GM20000 (cell line): ENCODE measurements at regions not wholly inside any gene's neighbourhood (a gene's known extent, or its start where the extent isn't known, plus 50 kb on each side); places are given as distances from the start of the nearest gene placed in this dataset.

Experiments used
- DNase-seq: peaks from one replicate; pipeline ENCODE4 v3.0.0; 2012; ENCODE audit warnings: low spot score
- TF ChIP-seq, protein P1 (sequence below): IDR thresholded peaks from 2 replicates; pipeline ENCODE4 v1.5.1; 2012; ENCODE audit warnings: mild to moderate bottlenecking, control low read depth; ENCODE audit errors: extremely low read depth, missing control alignments

DNA sequence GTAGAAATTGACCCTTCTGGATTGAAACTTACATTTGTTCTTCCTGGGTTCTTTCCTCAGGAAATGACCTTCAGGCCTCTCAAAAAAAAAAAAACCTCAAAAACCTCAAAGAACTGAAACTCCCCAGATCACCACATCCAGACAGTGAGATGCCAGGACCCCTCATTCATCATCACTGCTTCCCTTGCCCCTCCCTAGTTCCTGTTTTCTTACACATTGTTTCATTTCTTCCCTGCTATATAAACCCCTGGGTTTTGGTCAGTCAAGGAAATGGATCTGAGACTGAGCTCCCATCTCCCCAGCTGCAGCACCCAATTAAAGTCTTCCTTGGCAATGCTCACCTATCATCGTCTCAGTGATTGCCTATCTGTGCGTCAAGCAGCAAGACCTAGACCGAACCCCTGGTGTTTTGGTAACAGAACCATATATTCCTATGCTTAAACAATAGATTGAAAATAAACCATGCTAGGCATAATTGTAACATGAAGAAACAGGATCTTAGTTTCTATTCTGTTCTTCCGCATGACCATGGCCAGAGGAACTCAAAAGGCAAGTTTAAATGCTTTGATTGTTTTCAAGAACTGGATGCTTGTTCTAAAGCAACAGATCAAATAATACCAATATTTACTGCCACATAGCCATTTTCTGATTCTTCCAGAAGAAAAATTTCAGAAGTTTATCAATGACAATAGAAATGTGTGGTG lies 108.0 kb upstream of the MAX start:
- DNase-seq: no peak
- TF ChIP-seq, protein P1, sequence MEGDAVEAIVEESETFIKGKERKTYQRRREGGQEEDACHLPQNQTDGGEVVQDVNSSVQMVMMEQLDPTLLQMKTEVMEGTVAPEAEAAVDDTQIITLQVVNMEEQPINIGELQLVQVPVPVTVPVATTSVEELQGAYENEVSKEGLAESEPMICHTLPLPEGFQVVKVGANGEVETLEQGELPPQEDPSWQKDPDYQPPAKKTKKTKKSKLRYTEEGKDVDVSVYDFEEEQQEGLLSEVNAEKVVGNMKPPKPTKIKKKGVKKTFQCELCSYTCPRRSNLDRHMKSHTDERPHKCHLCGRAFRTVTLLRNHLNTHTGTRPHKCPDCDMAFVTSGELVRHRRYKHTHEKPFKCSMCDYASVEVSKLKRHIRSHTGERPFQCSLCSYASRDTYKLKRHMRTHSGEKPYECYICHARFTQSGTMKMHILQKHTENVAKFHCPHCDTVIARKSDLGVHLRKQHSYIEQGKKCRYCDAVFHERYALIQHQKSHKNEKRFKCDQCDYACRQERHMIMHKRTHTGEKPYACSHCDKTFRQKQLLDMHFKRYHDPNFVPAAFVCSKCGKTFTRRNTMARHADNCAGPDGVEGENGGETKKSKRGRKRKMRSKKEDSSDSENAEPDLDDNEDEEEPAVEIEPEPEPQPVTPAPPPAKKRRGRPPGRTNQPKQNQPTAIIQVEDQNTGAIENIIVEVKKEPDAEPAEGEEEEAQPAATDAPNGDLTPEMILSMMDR: no peak

DNA sequence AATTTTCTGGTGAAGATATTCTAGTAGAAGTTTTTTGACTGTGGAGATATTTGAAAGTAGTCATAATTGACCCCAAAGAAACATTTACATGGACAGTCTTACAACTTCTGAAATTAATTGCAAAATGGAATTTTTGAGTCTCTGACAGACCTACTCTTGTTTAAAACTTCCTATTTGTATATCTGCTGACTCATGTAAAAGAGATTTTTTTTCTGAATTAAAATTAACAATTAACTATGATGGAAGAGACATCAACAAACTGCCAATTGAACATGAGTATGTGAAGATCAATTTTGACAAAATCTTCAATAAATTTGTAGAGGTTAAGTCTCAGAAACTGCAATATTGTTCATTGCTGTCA lies 108.5 kb upstream of the MAX start:
- no peak for DNase-seq
- TF ChIP-seq, protein P1: no peak

GRCh38 chr14:65211341-65211987 lies 109.1 kb upstream of the MAX start:
- no peak for DNase-seq
- TF ChIP-seq, protein P1: no peak

GRCh38 chr14:65213316-65213715 lies 111.0 kb upstream of the MAX start:
- DNase-seq: no peak
- TF ChIP-seq, protein P1: no peak

GRCh38 chr14:65214741-65215140 lies 112.4 kb upstream of the MAX start:
- TF ChIP-seq, protein P1: no peak

DNA sequence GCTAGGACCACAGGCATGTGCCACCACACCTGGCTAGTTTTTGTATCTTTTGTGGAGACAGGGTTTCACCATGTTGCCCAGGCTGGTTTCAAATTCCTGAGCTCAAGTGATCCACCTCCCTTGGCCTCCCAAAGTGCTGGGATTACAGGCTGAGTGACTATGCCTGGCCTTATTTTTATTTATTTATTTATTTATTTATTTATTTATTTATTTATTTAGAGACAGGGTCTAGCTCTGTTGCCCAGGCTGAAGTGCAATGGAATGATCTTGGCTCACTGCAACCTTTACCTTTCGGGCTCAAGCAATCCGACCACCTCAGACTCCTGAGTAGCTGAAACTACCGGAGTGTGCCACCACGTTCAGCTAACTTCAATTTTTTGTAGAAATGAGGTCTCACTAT lies 117.0 kb upstream of the MAX start:
- TF ChIP-seq, protein P1: no peak
- no peak for DNase-seq

More at GRCh38 chr14:65214741-65215140, 112.4 kb upstream of the MAX start:
- DNase-seq: no peak

GRCh38 chr14:65222440-65222858 lies 120.1 kb upstream of the MAX start:
- TF ChIP-seq, protein P1: peak; percentile 67
- DNase-seq: peak; percentile 60
